ENCODE measurements at regions not wholly inside any gene's neighbourhood (a gene's known extent, or its start where the extent isn't known, plus 50 kb on each side); places are given as distances from the start of the nearest gene placed in this dataset.

- no peak for TF ChIP-seq CTCF (IDR thresholded peaks at IDR 0.05)
- TF ChIP-seq POLR2A (IDR thresholded peaks at IDR 0.05), result no peak
- no peak for TF ChIP-seq POLR2AphosphoS5 (IDR thresholded peaks at IDR 0.05; ENCODE audit: insufficient read depth in 1 of 2, low read depth in 1 of 2)
Measured at GRCh38 chr2:196434217-196434616, 205.3 kb upstream of the CCDC150 start.

All from vagina (tissue), 2 donors.